ENCODE measurements at regions not wholly inside any gene's neighbourhood (a gene's known extent, or its start where the extent isn't known, plus 50 kb on each side); places are given as distances from the start of the nearest gene placed in this dataset.

- DNase-seq (no peak), ATAC-seq (ENCODE audit: poor library complexity) (no peak)
- Mint-ChIP-seq H3K27ac (no peak overlapping the region), H3K36me3 (ENCODE audit: low read depth) (no peaks in the 10 kb centered on the region), H3K4me1 (ENCODE audit: low read depth) (no peaks in the 10 kb centered on the region), H3K27me3 (no peaks in the 10 kb centered on the region), H3K4me3 (no peak overlapping the region), H3K9me3 (no peaks in the 10 kb centered on the region)
- Histone ChIP-seq H3K27me3 (ENCODE audit: control insufficient read depth in 1 of 2, insufficient read depth in 2 of 2, low read length in 2 of 2) (no peaks in the 10 kb centered on the region), H3K27ac (ENCODE audit: low read depth in 1 of 2, low read length in 2 of 2) (no peak overlapping the region), H3K4me3 (ENCODE audit: low read length) (no peak overlapping the region), H3K9me3 (ENCODE audit: control insufficient read depth in 1 of 2, insufficient read depth in 1 of 2, low read length in 2 of 2) (no peaks in the 10 kb centered on the region), H3K4me1 (ENCODE audit: insufficient read depth, low read length) (no peaks in the 10 kb centered on the region), H3K36me3 (ENCODE audit: insufficient read depth, low read length) (no peaks in the 10 kb centered on the region)
- no peak for TF ChIP-seq CTCF (IDR thresholded peaks at IDR 0.05)
- POLR2A ChIA-PET = no interaction called here
- intact Hi-C loops (cut with DNase I, micrococcal nuclease) = no loop called here
- CTCF ChIA-PET = no interaction called here
These were observed 653.6 kb downstream of the EPM2A start for GRCh38 chr6:145081677-145082076.

DNA sequence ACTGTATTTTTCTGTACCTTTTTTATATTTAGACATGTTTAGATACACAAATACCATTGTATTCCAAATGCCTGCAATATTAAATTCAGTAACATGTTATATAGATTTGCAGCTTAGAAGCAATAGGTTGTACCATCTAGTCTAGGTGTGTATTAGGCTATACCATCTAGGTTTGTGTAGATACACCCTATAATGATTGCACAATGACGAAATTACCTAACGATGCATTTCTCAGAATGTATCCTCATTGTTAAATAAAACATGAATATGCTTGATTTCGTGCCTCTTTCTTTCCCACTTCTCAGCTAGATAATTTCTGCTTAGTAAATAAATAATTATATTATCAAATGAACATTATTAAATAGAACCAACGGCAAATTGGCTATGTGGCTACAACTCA, 653.0 kb downstream of the EPM2A start:
- no peaks in the 10 kb centered on the region for H3K4me1 Mint-ChIP-seq (ENCODE audit: low read depth)
- Histone ChIP-seq H3K27ac (ENCODE audit: low read depth in 1 of 2, low read length in 2 of 2) (no peak overlapping the region), H3K36me3 (ENCODE audit: insufficient read depth, low read length) (no peaks in the 10 kb centered on the region), H3K4me3 (ENCODE audit: low read length) (no peak overlapping the region), H3K9me3 (ENCODE audit: control insufficient read depth in 1 of 2, insufficient read depth in 1 of 2, low read length in 2 of 2) (no peaks in the 10 kb centered on the region), H3K4me1 (ENCODE audit: insufficient read depth, low read length) (no peaks in the 10 kb centered on the region), H3K27me3 (ENCODE audit: control insufficient read depth in 1 of 2, insufficient read depth in 2 of 2, low read length in 2 of 2) (no peaks in the 10 kb centered on the region)
- no peak for DNase-seq
- no peaks in the 10 kb centered on the region for H3K9me3 Mint-ChIP-seq
- POLR2A ChIA-PET = no interaction called here
- H3K27ac Mint-ChIP-seq = no peak overlapping the region
- CTCF ChIA-PET = no interaction called here
- TF ChIP-seq CTCF (IDR thresholded peaks at IDR 0.05) = no peak
- no peaks in the 10 kb centered on the region for H3K36me3 Mint-ChIP-seq (ENCODE audit: low read depth)
- H3K4me3 Mint-ChIP-seq = no peak overlapping the region
- no peaks in the 10 kb centered on the region for H3K27me3 Mint-ChIP-seq
- intact Hi-C loops (cut with DNase I, micrococcal nuclease) = no loop called here
- ATAC-seq (ENCODE audit: poor library complexity) = no peak

GRCh38 chr6:145086197-145086596, 649.1 kb downstream of the EPM2A start:
- Histone ChIP-seq H3K27ac (ENCODE audit: low read depth in 1 of 2, low read length in 2 of 2) (no peak overlapping the region), H3K4me3 (ENCODE audit: low read length) (no peak overlapping the region), H3K27me3 (ENCODE audit: control insufficient read depth in 1 of 2, insufficient read depth in 2 of 2, low read length in 2 of 2) (no peaks in the 10 kb centered on the region), H3K9me3 (ENCODE audit: control insufficient read depth in 1 of 2, insufficient read depth in 1 of 2, low read length in 2 of 2) (no peaks in the 10 kb centered on the region), H3K4me1 (ENCODE audit: insufficient read depth, low read length) (no peaks in the 10 kb centered on the region), H3K36me3 (ENCODE audit: insufficient read depth, low read length) (no peaks in the 10 kb centered on the region)
- H3K9me3 Mint-ChIP-seq = no peaks in the 10 kb centered on the region
- ChIA-PET CTCF (no interaction called here), POLR2A (no interaction called here)
- H3K36me3 Mint-ChIP-seq (ENCODE audit: low read depth) = no peaks in the 10 kb centered on the region
- TF ChIP-seq CTCF (IDR thresholded peaks at IDR 0.05) = no peak
- intact Hi-C loops (cut with DNase I, micrococcal nuclease) = no loop called here
- no peak overlapping the region for H3K4me3 Mint-ChIP-seq
- no peaks in the 10 kb centered on the region for H3K4me1 Mint-ChIP-seq (ENCODE audit: low read depth)
- ATAC-seq (ENCODE audit: poor library complexity) = no peak
- DNase-seq = no peak
- peaks cover 9% of the 10 kb centered on the region for H3K27me3 Mint-ChIP-seq
- no peak overlapping the region for H3K27ac Mint-ChIP-seq

All from CD4-positive, alpha-beta T cell (primary cell).